Body of pancreas (tissue), 4 donors: ENCODE measurements at regions not wholly inside any gene's neighbourhood (a gene's known extent, or its start where the extent isn't known, plus 50 kb on each side); places are given as distances from the start of the nearest gene placed in this dataset.

Source experiments
- ATAC-seq: fragments of 150-250 bp; one replicate; pipeline ENCODE4 v1.9.1; 2016
- DNase-seq, 4 donors: peaks; one replicate each; pipeline ENCODE4 v3.0.0-alpha.2; 2019
- H3K27ac ChIP-seq, 4 donors: fragments of 200-600 bp; sonication (generic); 1 replicate in 3 of 4; 2 replicates in 1 of 4; pipeline versions ENCODE4 v1.5.1 to v1.6.1; 2016 to 2019; ENCODE audit warnings: mild to moderate bottlenecking in 1 of 4, mixed read lengths in 1 of 4, moderate library complexity in 1 of 4
- H3K27me3 ChIP-seq, 2 donors: fragments of 200-600 bp; sonication (generic); one replicate each; pipeline ENCODE4 v1.6.0; 2016; ENCODE audit warnings: mild to moderate bottlenecking in 1 of 2
- H3K36me3 ChIP-seq, 2 donors: fragments of 200-600 bp; sonication (generic); replicated peaks in 1 of 2; 2 replicates each; pipeline ENCODE4 v1.5.1; 2016; ENCODE audit warnings: low read depth in 2 of 2; ENCODE audit not compliant: insufficient read depth in 1 of 2
- H3K4me1 ChIP-seq: fragments of 200-600 bp; sonication (generic); one replicate; pipeline ENCODE4 v1.6.0; 2016
- H3K4me3 ChIP-seq, 2 donors: fragments of 200-600 bp; sonication (generic); 1 replicate in 1 of 2; 2 replicates in 1 of 2; pipeline ENCODE4 v1.5.1; 2016 to 2019
- H3K9me3 ChIP-seq, 3 donors: fragments of 200-600 bp; sonication (generic); 1 replicate in 2 of 3; 2 replicates in 1 of 3; pipeline ENCODE4 v1.5.1; 2016
- POLR2A ChIP-seq, 3 donors: fragments of 450-650 bp; IDR thresholded peaks; one replicate each; pipeline ENCODE4 v1.6.1; 2016; ENCODE audit warnings: antibody characterized with exemption in 3 of 3, mild to moderate bottlenecking in 2 of 3
- WGBS, 2 donors: methylation state at CpG; one replicate each; pipeline ENCODE4 v1.1.5; 2017; 5-methylcytosine and 5-hydroxymethylcytosine counted together
- intact Hi-C: fragments of 100-400 bp; cut with DNase I; formaldehyde crosslinking; loops from one replicate; pipeline ENCODE4 v1.15.1; 2023
- TF ChIP-seq, protein P1 (sequence below), 7 experiments: fragments of 450-650 bp in 4 of 7; fragments of 200-600 bp in 3 of 7; sonication (generic) in 3 of 7; IDR thresholded peaks; one replicate each; pipeline ENCODE4 v1.5.1; 2016 to 2019; ENCODE audit warnings: antibody characterized with exemption in 7 of 7

DNA sequence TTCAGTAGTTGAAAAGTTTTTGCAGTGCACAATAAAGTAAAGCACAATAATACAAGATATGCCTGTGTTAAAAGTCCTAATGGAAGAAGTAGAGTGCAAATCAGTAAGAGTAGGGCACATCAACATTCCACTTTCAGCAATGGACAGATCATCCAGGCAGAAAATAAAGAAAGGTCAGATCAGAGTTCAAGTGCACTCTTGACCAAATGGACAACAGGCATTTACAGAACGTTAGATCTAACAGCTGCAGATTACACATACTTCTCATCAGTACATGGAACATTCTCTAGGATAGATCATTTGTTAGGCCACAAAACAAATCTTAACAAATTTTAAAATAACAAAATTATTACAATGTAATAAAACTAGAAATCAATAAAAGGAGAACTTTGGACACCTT is 1373.5 kb upstream of the PABPC4L start:
- 14 to 18% methylated on average over 1 of the region's 1 CpG for WGBS, 2 donors
- no peaks in the 10 kb centered on the region for H3K9me3 ChIP-seq
- TF ChIP-seq POLR2A (IDR thresholded peaks at IDR 0.05) = no peak
- TF ChIP-seq, protein P1, sequence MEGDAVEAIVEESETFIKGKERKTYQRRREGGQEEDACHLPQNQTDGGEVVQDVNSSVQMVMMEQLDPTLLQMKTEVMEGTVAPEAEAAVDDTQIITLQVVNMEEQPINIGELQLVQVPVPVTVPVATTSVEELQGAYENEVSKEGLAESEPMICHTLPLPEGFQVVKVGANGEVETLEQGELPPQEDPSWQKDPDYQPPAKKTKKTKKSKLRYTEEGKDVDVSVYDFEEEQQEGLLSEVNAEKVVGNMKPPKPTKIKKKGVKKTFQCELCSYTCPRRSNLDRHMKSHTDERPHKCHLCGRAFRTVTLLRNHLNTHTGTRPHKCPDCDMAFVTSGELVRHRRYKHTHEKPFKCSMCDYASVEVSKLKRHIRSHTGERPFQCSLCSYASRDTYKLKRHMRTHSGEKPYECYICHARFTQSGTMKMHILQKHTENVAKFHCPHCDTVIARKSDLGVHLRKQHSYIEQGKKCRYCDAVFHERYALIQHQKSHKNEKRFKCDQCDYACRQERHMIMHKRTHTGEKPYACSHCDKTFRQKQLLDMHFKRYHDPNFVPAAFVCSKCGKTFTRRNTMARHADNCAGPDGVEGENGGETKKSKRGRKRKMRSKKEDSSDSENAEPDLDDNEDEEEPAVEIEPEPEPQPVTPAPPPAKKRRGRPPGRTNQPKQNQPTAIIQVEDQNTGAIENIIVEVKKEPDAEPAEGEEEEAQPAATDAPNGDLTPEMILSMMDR (IDR thresholded peaks at IDR 0.05) = no peak
- no peaks in the 10 kb centered on the region for H3K27me3 ChIP-seq
- H3K36me3 ChIP-seq = no peaks in the 10 kb centered on the region
- no peak overlapping the region for H3K4me3 ChIP-seq
- no peak for ATAC-seq
- intact Hi-C loops = no loop called here
- no peaks in the 10 kb centered on the region for H3K4me1 ChIP-seq
- no peak overlapping the region for H3K27ac ChIP-seq
- no peak for DNase-seq

GRCh38 chr4:135573251-135573650 is 1371.7 kb upstream of the PABPC4L start:
- intact Hi-C loops = no loop called here
- no peak for DNase-seq
- H3K4me1 ChIP-seq = no peaks in the 10 kb centered on the region
- ATAC-seq = no peak
- H3K36me3 ChIP-seq = no peaks in the 10 kb centered on the region
- H3K27me3 ChIP-seq = no peaks in the 10 kb centered on the region
- H3K4me3 ChIP-seq = no peak overlapping the region
- no peak for TF ChIP-seq POLR2A (IDR thresholded peaks at IDR 0.05)
- TF ChIP-seq, protein P1 (IDR thresholded peaks at IDR 0.05) = no peak
- H3K27ac ChIP-seq = no peak overlapping the region
- no peaks in the 10 kb centered on the region for H3K9me3 ChIP-seq

DNA sequence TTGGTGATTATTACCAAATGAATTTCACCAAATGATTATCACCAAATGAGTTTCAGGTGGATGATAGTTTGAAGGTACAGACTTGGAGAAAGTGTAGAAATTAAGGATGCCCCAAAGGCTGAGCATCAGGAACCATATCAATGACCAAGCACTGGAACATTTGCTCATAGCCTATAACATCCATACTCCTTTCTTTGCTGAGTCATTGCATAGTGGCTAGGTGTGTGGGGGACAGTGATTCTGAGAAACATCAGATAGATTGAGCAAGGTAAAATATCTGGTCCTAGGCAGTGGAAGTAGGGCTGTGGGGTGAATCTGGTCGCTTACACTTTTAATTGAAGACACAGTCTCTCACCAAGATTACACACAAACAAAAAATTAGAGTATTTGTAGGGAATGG is 1362.5 kb upstream of the PABPC4L start:
- no peaks in the 10 kb centered on the region for H3K9me3 ChIP-seq
- no peak for TF ChIP-seq POLR2A (IDR thresholded peaks at IDR 0.05)
- TF ChIP-seq, protein P1 (IDR thresholded peaks at IDR 0.05) = no peak
- no peaks in the 10 kb centered on the region for H3K36me3 ChIP-seq
- WGBS, 2 donors = 47 to 50% methylated on average over 1 of the region's 1 CpG
- H3K27me3 ChIP-seq = no peaks in the 10 kb centered on the region
- no peak overlapping the region for H3K27ac ChIP-seq
- DNase-seq (no peak), ATAC-seq (no peak)
- no peak overlapping the region for H3K4me3 ChIP-seq
- intact Hi-C loops = no loop called here
- H3K4me1 ChIP-seq = no peaks in the 10 kb centered on the region

DNA sequence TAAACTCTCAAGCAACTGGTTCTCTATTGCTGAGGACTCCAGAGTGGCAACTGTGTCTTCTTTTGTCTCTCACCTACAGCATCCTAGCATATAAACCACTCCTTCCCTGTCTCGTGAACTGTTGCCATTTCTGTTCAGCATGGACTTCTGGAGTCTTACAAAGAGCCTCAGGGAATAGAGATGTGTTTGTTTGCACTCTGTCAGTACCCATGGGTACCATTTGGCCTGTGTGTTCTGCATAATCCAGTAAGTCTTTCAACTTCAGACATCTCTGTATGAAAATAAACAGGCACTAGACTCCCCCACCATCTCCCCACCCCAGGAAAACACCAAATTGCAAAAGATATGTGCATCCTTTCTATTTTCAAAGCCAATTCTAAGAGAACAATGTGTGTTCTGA is 1351.6 kb upstream of the PABPC4L start:
- intact Hi-C loops = no loop called here
- no peak for TF ChIP-seq POLR2A (IDR thresholded peaks at IDR 0.05)
- TF ChIP-seq, protein P1 (IDR thresholded peaks at IDR 0.05) = no peak
- no peak overlapping the region for H3K4me3 ChIP-seq
- no peaks in the 10 kb centered on the region for H3K9me3 ChIP-seq
- no peaks in the 10 kb centered on the region for H3K4me1 ChIP-seq
- DNase-seq (no peak), ATAC-seq (no peak)
- no peaks in the 10 kb centered on the region for H3K27me3 ChIP-seq
- H3K36me3 ChIP-seq = no peaks in the 10 kb centered on the region
- H3K27ac ChIP-seq = no peak overlapping the region
- WGBS, 2 donors = 56 to 74% methylated on average over 1 of the region's 1 CpG

DNA sequence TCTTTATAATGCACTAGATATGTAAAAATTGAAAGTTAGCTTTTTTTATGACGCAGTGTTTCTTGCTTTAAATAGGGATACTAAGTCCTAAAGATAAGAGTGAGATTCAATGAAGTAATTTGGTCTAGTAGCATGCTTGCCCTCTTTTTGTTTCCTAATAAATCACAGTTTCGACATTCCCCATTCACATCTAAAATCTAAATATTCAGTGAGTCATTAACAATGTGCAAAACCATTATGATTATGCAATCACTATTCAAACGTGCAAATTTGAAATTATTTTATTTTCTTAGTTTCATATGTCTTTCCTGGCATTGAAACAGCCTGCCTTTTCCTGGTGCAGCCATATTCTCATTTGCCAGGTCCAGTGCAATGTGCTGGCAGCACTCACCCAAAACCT is 1350.5 kb upstream of the PABPC4L start:
- Histone ChIP-seq H3K4me3 (no peak overlapping the region), H3K27me3 (no peaks in the 10 kb centered on the region), H3K4me1 (no peaks in the 10 kb centered on the region), H3K9me3 (no peaks in the 10 kb centered on the region), H3K36me3 (no peaks in the 10 kb centered on the region), H3K27ac (no peak overlapping the region)
- DNase-seq (no peak), ATAC-seq (no peak)
- 53 to 59% methylated on average over 3 of the region's 3 CpGs for WGBS, 2 donors
- intact Hi-C loops = no loop called here
- TF ChIP-seq POLR2A (IDR thresholded peaks at IDR 0.05) = no peak
- TF ChIP-seq, protein P1 (IDR thresholded peaks at IDR 0.05) = no peak
